H1 (cell line): ENCODE measurements at regions not wholly inside any gene's neighbourhood (a gene's known extent, or its start where the extent isn't known, plus 50 kb on each side); places are given as distances from the start of the nearest gene placed in this dataset.

Experiments
- CTCF ChIA-PET: fragments of 300-600 bp; sonication (Branson Sonifier 250); formaldehyde crosslinking; loops from one replicate; lab custom pipeline; 2021; ENCODE audit not compliant: partially characterized antibody; lab: Charles Lee
- POLR2A ChIA-PET: fragments of 300-600 bp; sonication (Branson Sonifier 250); formaldehyde crosslinking; loops from one replicate; lab custom pipeline; 2021; ENCODE audit warnings: inconsistent platforms; ENCODE audit not compliant: partially characterized antibody; lab: Charles Lee
- DNase-seq, 2 experiments: peaks; one replicate each; pipeline versions ENCODE4 v3.0.0 to v3.0.0-alpha.2; 2010 to 2022; ENCODE audit warnings: low spot score in 2 of 2, low read depth in 1 of 2, mixed read lengths in 1 of 2
- FAIRE-seq: peaks from 2 replicates; lab custom pipeline; 2011; peaks lifted over from hg19 to GRCh38; lab: Jason Lieb, UNC
- H2AFZ ChIP-seq: 2 replicates; pipeline ENCODE4 v1.8.1; 2012; ENCODE audit warnings: low read length, inconsistent platforms
- H2AK5ac ChIP-seq: 2 replicates; pipeline ENCODE4 v1.6.1; 2013; ENCODE audit warnings: low read depth, low read length
- H2BK120ac ChIP-seq: replicated peaks from 2 replicates; pipeline ENCODE3; 2013; ENCODE audit warnings: low read depth, low read length, inconsistent platforms
- H2BK12ac ChIP-seq: 2 replicates; pipeline ENCODE4 v1.6.1; 2013; ENCODE audit warnings: low read depth, low read length
- H2BK15ac ChIP-seq: 2 replicates; pipeline ENCODE4 v1.6.1; 2013; ENCODE audit warnings: low read length
- H2BK20ac ChIP-seq: 2 replicates; pipeline ENCODE4 v1.6.1; 2013; ENCODE audit warnings: low read length
- H2BK5ac ChIP-seq: 2 replicates; pipeline ENCODE4 v1.6.1; 2013; ENCODE audit warnings: low read depth, low read length
- H3K14ac ChIP-seq: 2 replicates; pipeline ENCODE4 v1.6.1; 2013; ENCODE audit warnings: inconsistent platforms; ENCODE audit not compliant: insufficient read length
- H3K18ac ChIP-seq: 2 replicates; pipeline ENCODE4 v1.6.1; 2013; ENCODE audit warnings: low read length; ENCODE audit errors: extremely low read depth
- H3K23ac ChIP-seq: 2 replicates; pipeline ENCODE4 v1.6.1; 2013; ENCODE audit warnings: inconsistent platforms; ENCODE audit not compliant: insufficient read length
- H3K23me2 ChIP-seq: 2 replicates; pipeline ENCODE4 v1.6.1; 2013; ENCODE audit warnings: low read depth, low read length
- H3K27ac ChIP-seq: 2 replicates; pipeline ENCODE4 v1.6.1; 2011; ENCODE audit warnings: low read depth, low read length, inconsistent platforms
- H3K27me3 ChIP-seq, 4 experiments: replicated peaks in 1 of 4; 1 replicate in 1 of 4; 2 replicates in 3 of 4; pipeline versions ENCODE4 v1.6.1 to v1.8.1; 2011 to 2013; ENCODE audit warnings: low read length in 3 of 4, mild to moderate bottlenecking in 3 of 4, inconsistent platforms in 2 of 4, mixed read lengths in 2 of 4, moderate library complexity in 1 of 4; ENCODE audit not compliant: control insufficient read depth in 3 of 4, insufficient read depth in 3 of 4; ENCODE audit errors: extremely low read depth in 1 of 4
- H3K36me3 ChIP-seq, 4 experiments: 2 replicates each; pipeline versions ENCODE4 v1.6.1 to v1.8.1; 2011 to 2013; ENCODE audit warnings: mild to moderate bottlenecking in 4 of 4, low read length in 3 of 4, moderate library complexity in 2 of 4, control low read depth in 1 of 4, inconsistent platforms in 1 of 4; ENCODE audit not compliant: insufficient read depth in 4 of 4, control insufficient read depth in 2 of 4
- H3K4ac ChIP-seq: replicated peaks from 2 replicates; pipeline ENCODE3; 2013; ENCODE audit warnings: low read length, low read depth, mixed read lengths, inconsistent platforms; ENCODE audit not compliant: insufficient read length
- H3K4me1 ChIP-seq, 4 experiments: replicated peaks in 1 of 4; 1 replicate in 1 of 4; 2 replicates in 3 of 4; pipeline versions ENCODE4 v1.6.1 to v1.8.1; 2011 to 2013; ENCODE audit warnings: low read length in 3 of 4, inconsistent platforms in 2 of 4, mixed read lengths in 1 of 4; ENCODE audit not compliant: insufficient read depth in 4 of 4, control insufficient read depth in 3 of 4
- H3K4me2 ChIP-seq, 2 experiments: 2 replicates each; pipeline versions ENCODE4 v1.6.1 to v1.8.1; 2011 to 2013; ENCODE audit warnings: low read depth in 2 of 2, low read length in 2 of 2, control low read depth in 1 of 2, inconsistent platforms in 1 of 2, mild to moderate bottlenecking in 1 of 2; ENCODE audit not compliant: insufficient read depth in 1 of 2
- H3K4me3 ChIP-seq, 4 experiments: fragments of 200-600, 300-600 bp in 1 of 4; sonication (generic), shearing (Covaris generic), sonication (Bioruptor Twin) in 1 of 4; 2 replicates each; pipeline versions ENCODE4 v1.5.1 to v1.8.1; 2011 to 2016; ENCODE audit warnings: low read length in 4 of 4, low read depth in 3 of 4, control low read depth in 2 of 4, inconsistent platforms in 2 of 4, mild to moderate bottlenecking in 2 of 4, mixed read lengths in 1 of 4, moderate library complexity in 1 of 4; ENCODE audit not compliant: insufficient read depth in 2 of 4; ENCODE audit errors: extremely low read depth in 1 of 4
- H3K56ac ChIP-seq: replicated peaks from 2 replicates; pipeline ENCODE3; 2013; ENCODE audit warnings: low read depth, mild to moderate bottlenecking, mixed read lengths, low read length, inconsistent platforms; ENCODE audit not compliant: insufficient read length
- H3K79me1 ChIP-seq: 2 replicates; pipeline ENCODE4 v1.6.1; 2013; ENCODE audit warnings: low read depth, low read length, control low read depth
- H3K79me2 ChIP-seq, 2 experiments: 2 replicates each; pipeline versions ENCODE4 v1.6.1 to v1.8.1; 2012 to 2013; ENCODE audit warnings: low read length in 2 of 2, mild to moderate bottlenecking in 2 of 2, inconsistent platforms in 1 of 2; ENCODE audit not compliant: insufficient read depth in 2 of 2, control insufficient read depth in 1 of 2
- H3K9ac ChIP-seq, 4 experiments: replicated peaks in 1 of 4; 1 replicate in 1 of 4; 2 replicates in 3 of 4; pipeline versions ENCODE4 v1.6.1 to v1.8.1; 2011 to 2013; ENCODE audit warnings: low read depth in 3 of 4, low read length in 3 of 4, control low read depth in 2 of 4, mild to moderate bottlenecking in 2 of 4, moderate library complexity in 2 of 4, inconsistent platforms in 1 of 4; ENCODE audit errors: extremely low read depth in 1 of 4
- H3K9me3 ChIP-seq, 2 experiments: 2 replicates each; pipeline versions ENCODE4 v1.6.1 to v1.8.1; 2012 to 2013; ENCODE audit warnings: mild to moderate bottlenecking in 2 of 2, moderate library complexity in 2 of 2, control low read depth in 1 of 2, inconsistent platforms in 1 of 2, low read depth in 1 of 2, low read length in 1 of 2, mixed read lengths in 1 of 2; ENCODE audit not compliant: insufficient read depth in 2 of 2
- H4K20me1 ChIP-seq, 2 experiments: replicated peaks in 1 of 2; 2 replicates each; pipeline versions ENCODE3 to v1.8.1; 2011 to 2013; ENCODE audit warnings: inconsistent platforms in 2 of 2, low read length in 2 of 2, mild to moderate bottlenecking in 1 of 2; ENCODE audit not compliant: insufficient read depth in 2 of 2, control insufficient read depth in 1 of 2
- H4K5ac ChIP-seq: 2 replicates; pipeline ENCODE4 v1.6.1; 2013; ENCODE audit warnings: low read length, low read depth, mixed read lengths, inconsistent platforms; ENCODE audit not compliant: insufficient read length
- H4K8ac ChIP-seq: 2 replicates; pipeline ENCODE4 v1.8.0; 2013; ENCODE audit warnings: mild to moderate bottlenecking, moderate library complexity, low read length, inconsistent platforms; ENCODE audit not compliant: insufficient read depth; ENCODE audit errors: extremely low read depth
- H4K91ac ChIP-seq: replicated peaks from 2 replicates; pipeline ENCODE3; 2013; ENCODE audit warnings: low read length, mixed read lengths, inconsistent platforms; ENCODE audit not compliant: insufficient read length
- BACH1 ChIP-seq: IDR thresholded peaks from 2 replicates; pipeline ENCODE4 v1.6.1; 2012; ENCODE audit warnings: low read length, improper control_type of control experiment
- CBX5 ChIP-seq: fragments of 300-800, 300-1000 bp; sonication (generic); IDR thresholded peaks from 2 replicates; pipeline ENCODE4 v1.7.1; 2016; ENCODE audit warnings: antibody characterized with exemption, low read length, low read depth
- CEBPB ChIP-seq: IDR thresholded peaks from 2 replicates; pipeline ENCODE4 v1.6.1; 2012; ENCODE audit warnings: low read depth, low read length
- EZH2 ChIP-seq: fragments of 200-600 bp; sonication (generic); IDR thresholded peaks from 2 replicates; pipeline ENCODE4 v1.7.1; 2012; ENCODE audit warnings: low read depth, mild to moderate bottlenecking, moderate library complexity, low read length, inconsistent platforms; ENCODE audit not compliant: severe bottlenecking
- PHF8 ChIP-seq: fragments of 200-600 bp; sonication (generic); conservative IDR thresholded peaks from 2 replicates; pipeline ENCODE4 v1.7.1; 2012; ENCODE audit warnings: low read depth, mild to moderate bottlenecking, inconsistent platforms, low read length, moderate library complexity
- POLR2A ChIP-seq, 2 experiments: IDR thresholded peaks; 1 replicate in 1 of 2; 2 replicates in 1 of 2; pipeline ENCODE4 v1.6.1; 2011; ENCODE audit warnings: low read depth in 2 of 2, low read length in 2 of 2, mild to moderate bottlenecking in 2 of 2; ENCODE audit errors: control extremely low read depth in 1 of 2
- RFX5 ChIP-seq: IDR thresholded peaks from 2 replicates; pipeline ENCODE4 v1.6.1; 2011; ENCODE audit warnings: low read depth, low read length, improper control_type of control experiment, borderline replicate concordance
- SIRT6 ChIP-seq: IDR thresholded peaks from one replicate; pipeline ENCODE4 v1.7.1; 2012; ENCODE audit warnings: low read length, inconsistent platforms
- SIX5 ChIP-seq: IDR thresholded peaks from 2 replicates; pipeline ENCODE4 v1.6.1; 2011; ENCODE audit warnings: mild to moderate bottlenecking, low read depth, low read length
- SP1 ChIP-seq: IDR thresholded peaks from 2 replicates; pipeline ENCODE4 v1.6.1; 2011; ENCODE audit warnings: low read depth, low read length
- TAF7 ChIP-seq: optimal IDR thresholded peaks from 2 replicates; pipeline ENCODE3; 2011; ENCODE audit warnings: low read depth, mild to moderate bottlenecking, inconsistent platforms, low read length, moderate library complexity, borderline replicate concordance
- WGBS, 2 experiments: shearing (Covaris generic) in 1 of 2; methylation state at CpG; one replicate each; pipeline versions ENCODE4 v1.1.6 to v1.1.7; 2013 to 2015; ENCODE audit warnings: low lambda C conversion rate in 2 of 2, mixed read lengths in 2 of 2, inconsistent platforms in 1 of 2, low coverage in 1 of 2, missing lambda C conversion rate in 1 of 2; ENCODE audit not compliant: insufficient replicate concordance in 2 of 2, insufficient coverage in 1 of 2, insufficient read length in 1 of 2; ENCODE audit errors: extremely low coverage in 1 of 2, missing lambda C conversion rate in 1 of 2; 5-methylcytosine and 5-hydroxymethylcytosine counted together

- DNase-seq (no peak), FAIRE-seq (no peak)
- no peak overlapping the region for H2AFZ ChIP-seq
- no peak overlapping the region for H3K14ac ChIP-seq
- WGBS, 2 experiments = 61% methylated on average over 3 of the region's 3 CpGs; no CpG with 5 or more reads in 1 of the 2 experiments
- H3K79me1 ChIP-seq = no peaks in the 10 kb centered on the region
- TF ChIP-seq RFX5 (no peak), POLR2A (IDR thresholded peaks at IDR 0.05; ENCODE audit: control extremely low read depth in 1 of 2, low read depth in 2 of 2, low read length in 2 of 2) (no peak), EZH2 (no peak), BACH1 (no peak), PHF8 (no peak), CBX5 (no peak), SIRT6 (no peak), SIX5 (no peak), SP1 (no peak), CEBPB (no peak), TAF7 (no peak)
- no peak overlapping the region for H2BK5ac ChIP-seq
- H3K9me3 ChIP-seq = peaks cover 10 to 17% of the 10 kb centered on the region in 2 experiments; a peak in 3 of 4 replicates
- H3K23ac ChIP-seq = no peak overlapping the region
- H3K4me3 ChIP-seq = no peak overlapping the region
- no peak overlapping the region for H2BK20ac ChIP-seq
- H2AK5ac ChIP-seq = no peak overlapping the region
- no peaks in the 10 kb centered on the region for H3K79me2 ChIP-seq
- H3K23me2 ChIP-seq = no peaks in the 10 kb centered on the region
- no peak overlapping the region for H2BK15ac ChIP-seq
- H4K91ac ChIP-seq = no peak overlapping the region
- H3K4me1 ChIP-seq = no peaks in the 10 kb centered on the region
- H3K36me3 ChIP-seq = no peaks in the 10 kb centered on the region
- H2BK12ac ChIP-seq = no peak overlapping the region
- no peak overlapping the region for H3K56ac ChIP-seq
- H4K20me1 ChIP-seq = no peaks in the 10 kb centered on the region
- no peak overlapping the region for H4K8ac ChIP-seq
- H3K27ac ChIP-seq = no peak overlapping the region
- POLR2A ChIA-PET = no interaction called here
- no peak overlapping the region for H3K18ac ChIP-seq
- no peak overlapping the region for H3K4me2 ChIP-seq
- H4K5ac ChIP-seq = no peak overlapping the region
- no peaks in the 10 kb centered on the region for H3K27me3 ChIP-seq
- CTCF ChIA-PET = no interaction called here
- no peak overlapping the region for H3K9ac ChIP-seq
- no peak overlapping the region for H2BK120ac ChIP-seq
- H3K4ac ChIP-seq = no peak overlapping the region
Measured at GRCh38 chr20:29472606-29473005, 1784.9 kb upstream of the DEFB115 start.
